K562 (cell line): ENCODE measurements at regions not wholly inside any gene's neighbourhood (a gene's known extent, or its start where the extent isn't known, plus 50 kb on each side); places are given as distances from the start of the nearest gene placed in this dataset.

ENCODE experiments used
- ATAC-seq: fragments of 200-7000 bp; cut with Tn5 transposase; 3 replicates; pipeline ENCODE4 v1.9.1; 2020; ENCODE audit warnings: moderate library complexity
- BruUV-seq: library from RNA; stranded (reverse); fragments of 400-500 nt; replicated peaks from 2 replicates; lab custom pipeline; 2021; lab: Mats Ljungman, UMichigan
- CTCF ChIA-PET: fragments of 300-600 bp; formaldehyde crosslinking; extraction: SDS; loops from one replicate; lab custom pipeline; 2021; ENCODE audit warnings: low intra/inter-chr PET ratio; lab: Yijun Ruan, JAX
- POLR2A ChIA-PET: fragments of 300-600, 350-650 bp; sonication (Branson Sonifier 250); formaldehyde crosslinking; extraction: SDS; loops from one replicate; lab custom pipeline; 2021; ENCODE audit warnings: antibody characterized with exemption, inconsistent platforms; lab: Yijun Ruan, JAX
- DNase-seq, 4 experiments: peaks; one replicate each; pipeline versions ENCODE4 v3.0.0 to v3.0.0-alpha.2; 2011 to 2018; ENCODE audit warnings: low spot score in 3 of 4, mixed read lengths in 3 of 4; ENCODE audit errors: extremely low read depth in 1 of 4
- FAIRE-seq: peaks from 2 replicates; lab custom pipeline; 2011; peaks lifted over from hg19 to GRCh38; lab: Jason Lieb, UNC
- H2AFZ ChIP-seq: 2 replicates; pipeline ENCODE4 v1.6.0; 2011; ENCODE audit warnings: low read depth, low read length, control low read depth, inconsistent platforms
- H3K27ac ChIP-seq: fragments of 200-600 bp; 3 replicates; pipeline ENCODE4 v1.8.0; 2011; ENCODE audit warnings: low read depth, mild to moderate bottlenecking, control low read depth, inconsistent platforms, low read length, moderate library complexity, mixed read lengths; ENCODE audit errors: extremely low read depth
- H3K27me3 ChIP-seq, 2 experiments: fragments of 300-600 bp in 1 of 2; 2 replicates in 1 of 2; 3 replicates in 1 of 2; pipeline versions ENCODE4 v1.6.0 to v1.8.0; 2011; ENCODE audit warnings: inconsistent platforms in 2 of 2, low read length in 2 of 2, mild to moderate bottlenecking in 1 of 2, mixed read lengths in 1 of 2, moderate library complexity in 1 of 2; ENCODE audit not compliant: control insufficient read depth in 2 of 2, insufficient read depth in 2 of 2
- H3K36me3 ChIP-seq: fragments of 300-600 bp; 3 replicates; pipeline ENCODE4 v1.8.0; 2011; ENCODE audit warnings: mild to moderate bottlenecking, low read length, inconsistent platforms; ENCODE audit not compliant: control insufficient read depth, insufficient read depth
- H3K4me1 ChIP-seq, 2 experiments: fragments of 200-600 bp in 1 of 2; replicated peaks in 1 of 2; 2 replicates in 1 of 2; 3 replicates in 1 of 2; pipeline versions ENCODE4 v1.5.1 to v1.8.0; 2011; ENCODE audit warnings: inconsistent platforms in 2 of 2, low read length in 2 of 2, mild to moderate bottlenecking in 1 of 2, mixed read lengths in 1 of 2, moderate library complexity in 1 of 2; ENCODE audit not compliant: control insufficient read depth in 2 of 2, insufficient read depth in 2 of 2
- H3K4me2 ChIP-seq: 2 replicates; pipeline ENCODE4 v1.6.1; 2011; ENCODE audit warnings: low read length, control low read depth, inconsistent platforms, mixed read lengths; ENCODE audit not compliant: insufficient read depth
- H3K4me3 ChIP-seq: fragments of 200-600 bp; sonication (generic), shearing (Covaris generic); 2 replicates; pipeline ENCODE4 v1.5.1; 2016; ENCODE audit warnings: control low read depth, inconsistent platforms
- H3K79me2 ChIP-seq: fragments of 200-600 bp; 3 replicates; pipeline ENCODE4 v1.8.0; 2011; ENCODE audit warnings: low read length, inconsistent platforms; ENCODE audit not compliant: control insufficient read depth, insufficient read depth
- H3K9ac ChIP-seq, 2 experiments: 2 replicates each; pipeline versions ENCODE4 v1.6.0 to v1.6.1; 2011; ENCODE audit warnings: low read depth in 2 of 2, low read length in 2 of 2, control low read depth in 1 of 2, inconsistent platforms in 1 of 2, mild to moderate bottlenecking in 1 of 2, mixed read lengths in 1 of 2; ENCODE audit not compliant: insufficient read depth in 1 of 2
- H3K9me1 ChIP-seq: one replicate; pipeline ENCODE4 v1.6.0; 2011; ENCODE audit warnings: inconsistent platforms, mild to moderate bottlenecking, low read length, moderate library complexity; ENCODE audit not compliant: control insufficient read depth, insufficient read depth
- H3K9me3 ChIP-seq: replicated peaks from 2 replicates; pipeline ENCODE4 v1.5.1; 2011; ENCODE audit warnings: low read depth, low read length, inconsistent platforms; ENCODE audit not compliant: control insufficient read depth, insufficient read depth
- H4K20me1 ChIP-seq: replicated peaks from 2 replicates; pipeline ENCODE4 v1.6.1; 2011; ENCODE audit warnings: low read length, inconsistent platforms, mixed read lengths; ENCODE audit not compliant: control insufficient read depth, insufficient read depth
- CBX8 ChIP-seq: fragments of 200-600 bp; sonication (generic); IDR thresholded peaks from 2 replicates; pipeline ENCODE4 v1.6.1; 2012; ENCODE audit warnings: borderline replicate concordance, mixed run types, low read depth, mild to moderate bottlenecking, moderate library complexity, mixed read lengths, low read length, control low read depth, inconsistent platforms; ENCODE audit not compliant: poor library complexity, severe bottlenecking; ENCODE audit errors: extremely low read depth
- CXXC5 ChIP-seq: fragments of 250-450 bp; sonication (Bioruptor Pico); IDR thresholded peaks from 2 replicates; pipeline ENCODE4 v1.8.0; 2022; ENCODE audit warnings: inconsistent platforms, mild to moderate bottlenecking, moderate library complexity
- HNRNPH1 ChIP-seq: fragments of 200-400 bp; formaldehyde crosslinking; optimal IDR thresholded peaks from 2 replicates; pipeline ENCODE3; 2017; ENCODE audit warnings: low read depth, mild to moderate bottlenecking, low read length, moderate library complexity
- KDM2B ChIP-seq: fragments of 250-450 bp; sonication (Bioruptor Pico); IDR thresholded peaks from 2 replicates; pipeline ENCODE4 v1.8.0; 2021; ENCODE audit warnings: mild to moderate bottlenecking, moderate library complexity
- LCOR ChIP-seq: sonication (generic); formaldehyde crosslinking; IDR thresholded peaks from 2 replicates; pipeline ENCODE4 v1.8.0; 2022; ENCODE audit warnings: mild to moderate bottlenecking, missing genetic modification reagents
- MCM2 ChIP-seq: fragments of 450-650 bp; IDR thresholded peaks from 2 replicates; pipeline ENCODE4 v1.6.1; 2017; ENCODE audit warnings: low read depth, mild to moderate bottlenecking
- MECOM ChIP-seq: fragments of 250-450 bp; sonication (Bioruptor Pico); IDR thresholded peaks from 2 replicates; pipeline ENCODE4 v1.8.0; 2022; ENCODE audit warnings: inconsistent platforms
- MYNN ChIP-seq, 2 experiments: sonication (generic); formaldehyde crosslinking in 1 of 2; IDR thresholded peaks; 2 replicates each; pipeline versions ENCODE4 v1.5.0 to v1.6.1; 2016 to 2020; ENCODE audit warnings: antibody characterized with exemption in 1 of 2, missing genetic modification reagents in 1 of 2
- NBN ChIP-seq: fragments of 450-650 bp; IDR thresholded peaks from 2 replicates; pipeline ENCODE4 v1.6.1; 2016; ENCODE audit warnings: low read depth, mild to moderate bottlenecking
- NR2F6 ChIP-seq: fragments of 450-650 bp; formaldehyde crosslinking; IDR thresholded peaks from 2 replicates; pipeline ENCODE4 v1.4.0; 2020; ENCODE audit warnings: mild to moderate bottlenecking
- PURB ChIP-seq: sonication (generic); formaldehyde crosslinking; IDR thresholded peaks from 2 replicates; pipeline ENCODE4 v1.9.0; 2021; ENCODE audit warnings: low read depth, mild to moderate bottlenecking, missing genetic modification reagents
- SRF ChIP-seq, 2 experiments: fragments of 250-450, 450-650 bp in 1 of 2; sonication (Bioruptor Pico) in 1 of 2; sonication (generic) in 1 of 2; formaldehyde crosslinking; IDR thresholded peaks; 2 replicates each; pipeline versions ENCODE4 v1.5.0 to v1.5.1; 2020 to 2022; ENCODE audit warnings: mild to moderate bottlenecking in 1 of 2, missing genetic modification reagents in 1 of 2
- TCF15 ChIP-seq: fragments of 250-450 bp; sonication (Bioruptor Pico); IDR thresholded peaks from 2 replicates; pipeline ENCODE4 v1.8.0; 2022; ENCODE audit warnings: moderate library complexity, mild to moderate bottlenecking, inconsistent platforms
- ZBTB26 ChIP-seq: fragments of 450-650 bp; formaldehyde crosslinking; IDR thresholded peaks from 2 replicates; pipeline ENCODE4 v1.4.0; 2022; ENCODE audit warnings: missing genetic modification characterization
- ZNF436 ChIP-seq: fragments of 250-450, 450-650 bp; sonication (Bioruptor Pico); formaldehyde crosslinking; IDR thresholded peaks from 2 replicates; pipeline ENCODE4 v1.7.0; 2020; ENCODE audit warnings: mild to moderate bottlenecking
- WGBS: fragments of 100-300 bp; shearing (Covaris generic); methylation state at CpG from one replicate; pipeline ENCODE4 v1.1.6; 2016; ENCODE audit warnings: low coverage, mixed read lengths; ENCODE audit not compliant: insufficient coverage; ENCODE audit errors: missing lambda C conversion rate; 5-methylcytosine and 5-hydroxymethylcytosine counted together
- in situ Hi-C: fragments of 300-500 bp; cut with MboI; formaldehyde crosslinking; loops from 4 replicates; pipeline ENCODE4 v1.15.0; 2018; ENCODE audit warnings: inconsistent platforms, mixed read lengths
- intact Hi-C: fragments of 100-400 bp; cut with micrococcal nuclease; formaldehyde crosslinking; loops from 2 replicates; pipeline ENCODE4 v1.14.2; 2022

- H3K4me3 ChIP-seq: no peak overlapping the region
- intact Hi-C loops (no loop called here), in situ Hi-C loops (loop anchor here (25.0 kb wide), 1 partner anchor 900 kb away; no protein-coding TSS in a partner anchor)
- CTCF ChIA-PET: no interaction called here
- POLR2A ChIA-PET: no interaction called here
- no peaks in the 10 kb centered on the region for H3K4me1 ChIP-seq
- FAIRE-seq (no peak), DNase-seq (no peak), ATAC-seq (no peak)
- no peaks in the 10 kb centered on the region for H3K9me1 ChIP-seq
- no peak overlapping the region for H3K9ac ChIP-seq
- H3K79me2 ChIP-seq: no peaks in the 10 kb centered on the region
- H4K20me1 ChIP-seq: no peaks in the 10 kb centered on the region
- no peak overlapping the region for H2AFZ ChIP-seq
- BruUV-seq: no TSS peak
- H3K27ac ChIP-seq: no peak overlapping the region
- H3K4me2 ChIP-seq: no peak overlapping the region
- H3K9me3 ChIP-seq: no peaks in the 10 kb centered on the region
- 0% methylated on average over 1 of the region's 1 CpG for WGBS
- no peaks in the 10 kb centered on the region for H3K36me3 ChIP-seq
- TF ChIP-seq MCM2: no peak
- TF ChIP-seq NR2F6: no peak
- TF ChIP-seq KDM2B (CRISPR knock-in tag): no peak
- TF ChIP-seq TCF15 (CRISPR knock-in tag): no peak
- no peak for TF ChIP-seq MYNN (IDR thresholded peaks at IDR 0.05)
- no peak for TF ChIP-seq MYNN (CRISPR knock-in tag; IDR thresholded peaks at IDR 0.05)
- no peak for TF ChIP-seq HNRNPH1
- TF ChIP-seq ZNF436 (CRISPR knock-in tag): no peak
- no peak for TF ChIP-seq CBX8
- no peak for TF ChIP-seq NBN
- TF ChIP-seq ZBTB26 (CRISPR knock-in tag): no peak
- no peak for TF ChIP-seq CXXC5 (CRISPR knock-in tag)
- TF ChIP-seq MECOM: no peak
- no peak for TF ChIP-seq SRF (CRISPR knock-in tag; IDR thresholded peaks at IDR 0.05)
- no peak for TF ChIP-seq PURB
- no peak for TF ChIP-seq LCOR (CRISPR knock-in tag)
- H3K27me3 ChIP-seq: peaks cover 0 to 8% of the 10 kb centered on the region in 2 experiments; a peak in 3 of 5 replicates
These were observed 55.7 kb upstream of the TANC1 start for GRCh38 chr2:158912765-158913164.
